Spinal cord (tissue), 9 donors: ENCODE measurements at regions not wholly inside any gene's neighbourhood (a gene's known extent, or its start where the extent isn't known, plus 50 kb on each side); places are given as distances from the start of the nearest gene placed in this dataset.
"Not testable (repeated sequence)": the region's sequence is repeated elsewhere in the genome, so short reads cannot be mapped to it uniquely, and the experiment has no call there.

ENCODE experiments used
- DNase-seq, 6 donors: peaks; one replicate each; pipeline versions ENCODE4 v3.0.0 to v3.0.0-alpha.2; 2013 to 2015; ENCODE audit warnings: low spot score in 6 of 6, low read depth in 4 of 6
- H3K27ac ChIP-seq: one replicate; pipeline ENCODE4 v1.5.1; 2013; ENCODE audit warnings: low read depth, low read length, control low read depth
- H3K27me3 ChIP-seq: one replicate; pipeline ENCODE4 v1.6.1; 2013; ENCODE audit warnings: low read length; ENCODE audit not compliant: control insufficient read depth, insufficient read depth
- H3K36me3 ChIP-seq: one replicate; pipeline ENCODE4 v1.6.1; 2013; ENCODE audit warnings: low read length; ENCODE audit not compliant: control insufficient read depth, insufficient read depth
- H3K4me1 ChIP-seq: one replicate; pipeline ENCODE4 v1.6.1; 2013; ENCODE audit warnings: low read length; ENCODE audit not compliant: control insufficient read depth, insufficient read depth
- H3K4me3 ChIP-seq: one replicate; pipeline ENCODE4 v1.5.1; 2013; ENCODE audit warnings: low read depth, low read length, control low read depth
- H3K9me3 ChIP-seq: one replicate; pipeline ENCODE4 v1.6.1; 2013; ENCODE audit warnings: low read length; ENCODE audit not compliant: control insufficient read depth, insufficient read depth
- WGBS: methylation state at CpG from one replicate; pipeline ENCODE4 v1.1.5; 2013; ENCODE audit warnings: missing lambda C conversion rate; ENCODE audit not compliant: insufficient coverage; 5-methylcytosine and 5-hydroxymethylcytosine counted together
- donor health status: healthy.

DNA sequence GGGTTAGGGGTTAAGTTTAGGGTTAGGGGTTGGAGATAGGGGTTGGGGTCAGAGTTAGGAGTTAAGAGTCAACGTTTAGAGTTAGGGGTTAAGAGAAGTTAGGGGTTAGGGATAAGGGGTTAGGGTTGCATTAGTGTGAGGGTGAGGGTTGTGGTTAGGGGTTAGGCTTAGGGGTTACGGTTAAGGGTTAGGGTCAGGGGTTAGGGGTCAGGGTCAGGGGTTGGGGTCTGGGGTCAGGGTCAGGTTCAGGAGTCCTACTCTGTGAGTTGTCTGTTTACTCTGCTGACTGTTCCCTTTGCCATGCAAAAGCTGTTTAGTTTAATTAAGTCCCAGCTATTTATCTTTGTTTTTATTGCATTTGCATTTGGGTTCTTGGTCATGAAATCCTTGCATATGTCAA is 1267.3 kb downstream of the FOXD4L5 start:
- H3K27ac ChIP-seq, H3K4me3 ChIP-seq, H3K4me1 ChIP-seq, H3K9me3 ChIP-seq, H3K27me3 ChIP-seq, H3K36me3 ChIP-seq, DNase-seq: not testable (repeated sequence)
- WGBS, result 65% methylated on average over 2 of the region's 2 CpGs

DNA sequence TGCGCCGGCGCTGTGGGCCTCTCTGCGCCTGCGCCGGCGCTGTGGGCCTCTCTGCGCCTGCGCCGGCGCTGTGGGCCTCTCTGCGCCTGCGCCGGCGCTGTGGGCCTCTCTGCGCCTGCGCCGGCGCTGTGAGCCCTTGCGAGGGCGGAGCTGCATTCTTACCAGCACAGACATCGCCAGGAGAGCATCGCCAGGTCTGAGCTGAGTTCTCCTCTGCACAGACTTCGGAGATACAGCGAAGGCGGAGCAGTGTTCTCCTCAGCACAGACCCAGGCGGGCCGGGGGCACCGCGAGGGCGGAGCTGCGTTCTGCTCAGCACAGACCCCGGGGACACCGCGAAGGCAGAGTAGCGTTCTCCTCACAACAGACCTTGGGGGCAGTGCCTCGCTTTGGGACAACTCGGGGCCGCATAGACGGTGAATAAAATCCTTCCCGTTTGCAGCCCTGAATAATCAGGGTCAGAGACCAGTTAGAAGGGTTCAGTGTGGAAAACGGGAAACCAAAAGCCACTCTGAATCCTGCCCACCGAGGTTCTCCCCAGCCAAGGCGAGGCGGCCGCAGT is 1268.1 kb downstream of the FOXD4L5 start:
- H3K27me3 ChIP-seq, H3K36me3 ChIP-seq, H3K4me3 ChIP-seq, H3K4me1 ChIP-seq, DNase-seq, H3K27ac ChIP-seq, H3K9me3 ChIP-seq: not testable (repeated sequence)
- WGBS, result 54% methylated on average over 38 of the region's 46 CpGs

- H3K36me3 ChIP-seq, DNase-seq, H3K27ac ChIP-seq, H3K9me3 ChIP-seq, H3K27me3 ChIP-seq, H3K4me3 ChIP-seq, H3K4me1 ChIP-seq: not testable (repeated sequence)
- WGBS, result 36% methylated on average over 16 of the region's 31 CpGs
These were observed 1268.8 kb downstream of the FOXD4L5 start for GRCh38 chr9:64016246-64016645.

DNA sequence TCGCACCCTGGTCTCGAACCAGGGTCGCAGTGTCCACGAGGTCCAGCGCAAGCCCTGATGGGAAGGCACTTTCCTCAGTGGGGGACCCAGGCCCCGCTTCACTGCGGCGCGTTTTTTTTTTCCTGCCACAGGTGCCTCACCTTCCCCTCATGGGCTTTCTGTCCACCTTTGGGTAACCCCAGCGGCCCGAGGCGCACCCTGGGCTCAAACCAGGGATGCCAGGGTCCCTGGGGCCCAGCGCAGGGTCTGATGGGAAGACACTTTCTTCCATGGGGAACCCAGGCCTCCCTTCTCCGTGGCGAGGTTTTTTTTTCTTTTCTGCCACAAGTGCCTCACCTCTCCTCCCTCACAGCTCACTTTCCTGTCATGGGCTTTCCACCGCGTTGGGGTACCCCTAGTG is 1269.9 kb downstream of the FOXD4L5 start:
- Histone ChIP-seq H3K4me3 (no peak overlapping the region), H3K4me1 (no peaks in the 10 kb centered on the region), H3K27me3 (no peaks in the 10 kb centered on the region), H3K9me3 (no peaks in the 10 kb centered on the region), H3K27ac (no peak overlapping the region), H3K36me3 (no peaks in the 10 kb centered on the region)
- WGBS, result 65% methylated on average over 17 of the region's 17 CpGs
- no peak for DNase-seq

DNA sequence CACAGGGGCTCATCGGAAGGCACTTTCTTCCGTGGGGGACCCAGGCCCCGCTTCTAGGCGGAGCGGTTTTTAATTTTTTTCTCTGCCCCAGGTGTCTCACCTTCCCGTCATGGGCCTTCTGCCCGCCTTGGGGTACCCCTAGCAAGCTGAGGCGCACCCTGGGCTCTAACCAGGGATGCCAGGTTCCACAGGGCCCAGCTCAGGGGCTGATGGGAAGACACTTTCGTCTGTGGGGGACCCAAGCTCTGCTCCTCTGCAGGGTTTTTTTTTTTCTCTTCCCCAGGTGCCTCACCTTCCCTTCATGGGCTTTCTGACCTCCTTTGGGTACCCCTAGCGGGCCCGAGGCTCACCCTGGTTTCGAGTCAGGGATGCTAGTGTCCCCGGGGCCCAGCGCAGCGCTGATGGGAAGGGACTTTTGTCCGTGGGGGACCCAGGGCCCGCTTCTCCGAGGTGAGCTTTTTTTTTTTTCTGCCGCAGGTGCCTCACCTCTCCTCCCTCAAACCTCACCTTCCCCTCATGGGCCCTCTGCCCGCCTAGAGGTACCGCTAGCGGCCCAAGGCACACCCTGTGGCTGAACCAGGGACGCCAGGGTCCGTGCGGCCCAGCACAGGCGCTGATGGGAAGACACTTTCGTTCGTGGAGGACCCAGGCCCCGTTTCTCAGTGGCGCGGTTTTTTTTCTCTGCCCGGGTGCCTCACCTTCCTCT is 1270.5 kb downstream of the FOXD4L5 start:
- 63% methylated on average over 18 of the region's 32 CpGs for WGBS

GRCh38 chr9:64013122-64013521 is 1271.9 kb downstream of the FOXD4L5 start:
- 95% methylated on average over 1 of the region's 1 CpG for WGBS
- H3K4me3 ChIP-seq, result not testable (repeated sequence)

More for the DNA sequence above, 1270.5 kb downstream of the FOXD4L5 start:
- not testable (repeated sequence) for H3K27ac ChIP-seq, H3K27me3 ChIP-seq, DNase-seq, H3K4me1 ChIP-seq, H3K9me3 ChIP-seq, H3K4me3 ChIP-seq, H3K36me3 ChIP-seq

DNA sequence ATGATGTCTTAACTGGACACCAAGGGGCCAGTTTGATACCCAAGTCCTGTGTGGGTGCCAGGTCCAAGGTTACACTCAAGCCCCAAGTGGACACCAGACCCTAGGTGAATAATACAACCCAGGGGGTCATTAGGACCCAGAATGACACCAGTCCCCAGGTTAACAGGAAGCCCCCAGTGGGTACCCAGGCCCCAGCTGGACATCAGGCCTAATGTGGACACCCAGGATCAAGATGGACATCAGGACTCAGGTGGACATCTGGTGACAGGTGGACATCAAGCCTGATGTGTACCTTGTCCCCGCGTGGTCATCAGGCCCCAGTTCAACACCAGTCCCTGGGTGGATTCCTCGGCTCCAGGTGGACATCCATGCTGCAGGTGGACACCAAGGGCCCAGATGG is 1273.0 kb downstream of the FOXD4L5 start:
- H3K4me3 ChIP-seq, H3K9me3 ChIP-seq, H3K27ac ChIP-seq, H3K36me3 ChIP-seq, DNase-seq, H3K27me3 ChIP-seq, H3K4me1 ChIP-seq: not testable (repeated sequence)
- WGBS, result 83% methylated on average over 1 of the region's 3 CpGs

More at GRCh38 chr9:64013122-64013521, 1271.9 kb downstream of the FOXD4L5 start:
- not testable (repeated sequence) for H3K36me3 ChIP-seq, H3K27me3 ChIP-seq, H3K27ac ChIP-seq, H3K9me3 ChIP-seq, DNase-seq, H3K4me1 ChIP-seq

DNA sequence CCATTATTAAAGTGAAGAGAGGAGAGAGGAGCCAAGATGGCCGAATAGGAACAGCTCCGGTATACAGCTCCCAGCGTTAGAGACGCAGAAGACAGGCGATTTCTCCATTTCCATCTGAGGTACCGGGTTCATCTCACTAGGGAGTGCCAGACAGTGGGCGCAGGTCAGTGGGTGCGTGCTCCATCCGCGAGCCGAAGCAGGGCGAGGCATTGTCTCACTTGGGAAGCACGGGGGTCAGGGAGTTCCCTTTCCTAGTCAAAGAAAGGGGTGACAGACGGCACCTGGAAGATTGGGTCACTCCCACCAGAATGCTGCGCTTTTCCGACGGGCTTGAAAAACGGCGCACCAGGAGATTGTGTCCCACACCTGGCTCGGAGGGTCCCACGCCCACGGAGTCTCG is 1305.3 kb downstream of the FOXD4L5 start:
- WGBS, result 83% methylated on average over 11 of the region's 23 CpGs
- H3K4me1 ChIP-seq, H3K27ac ChIP-seq, DNase-seq, H3K27me3 ChIP-seq, H3K36me3 ChIP-seq, H3K9me3 ChIP-seq, H3K4me3 ChIP-seq: not testable (repeated sequence)
